IMR-90 (cell line): ENCODE measurements at regions not wholly inside any gene's neighbourhood (a gene's known extent, or its start where the extent isn't known, plus 50 kb on each side); places are given as distances from the start of the nearest gene placed in this dataset.

Experiments
- ATAC-seq: fragments of 200-7000 bp; cut with Tn5 transposase; 2 replicates; pipeline ENCODE4 v1.9.1; 2020; ENCODE audit warnings: low read depth, mild to moderate bottlenecking, moderate library complexity
- BruUV-seq: library from RNA; stranded (reverse); fragments of 400-500 nt; replicated peaks from 2 replicates; lab custom pipeline; 2021; lab: Mats Ljungman, UMichigan
- CTCF ChIA-PET: fragments of 300-600 bp; formaldehyde crosslinking; extraction: SDS; loops from one replicate; lab custom pipeline; 2021; ENCODE audit warnings: antibody characterized with exemption; lab: Yijun Ruan, JAX
- POLR2A ChIA-PET: fragments of 300-600 bp; sonication (Branson Sonifier 250); formaldehyde crosslinking; loops from one replicate; lab custom pipeline; 2022; ENCODE audit warnings: antibody characterized with exemption; ENCODE audit not compliant: unreplicated experiment; lab: Charles Lee
- DNase-seq: peaks from one replicate; pipeline ENCODE4 v3.0.0; 2013
- H2AFZ ChIP-seq: replicated peaks from 2 replicates; pipeline ENCODE3; 2013; ENCODE audit warnings: low read length, mild to moderate bottlenecking; ENCODE audit not compliant: poor library complexity
- H2AK5ac ChIP-seq: 2 replicates; pipeline ENCODE4 v1.6.1; 2013; ENCODE audit warnings: low read depth, low read length, inconsistent platforms
- H2AK9ac ChIP-seq: replicated peaks from 2 replicates; pipeline ENCODE3; 2013; ENCODE audit warnings: mild to moderate bottlenecking, low read depth, low read length, moderate library complexity; ENCODE audit not compliant: poor library complexity
- H2BK120ac ChIP-seq: 2 replicates; pipeline ENCODE4 v1.6.1; 2013; ENCODE audit warnings: low read depth, low read length, inconsistent platforms
- H2BK15ac ChIP-seq: 3 replicates; pipeline ENCODE4 v1.6.1; 2013; ENCODE audit warnings: low read depth, low read length, inconsistent platforms
- H2BK20ac ChIP-seq: 2 replicates; pipeline ENCODE4 v1.6.1; 2013; ENCODE audit warnings: low read depth, mild to moderate bottlenecking, inconsistent platforms, low read length, moderate library complexity
- H2BK5ac ChIP-seq: 2 replicates; pipeline ENCODE4 v1.6.1; 2013; ENCODE audit warnings: mild to moderate bottlenecking, low read depth, low read length, inconsistent platforms; ENCODE audit not compliant: poor library complexity, severe bottlenecking
- H3K14ac ChIP-seq: replicated peaks from 2 replicates; pipeline ENCODE4 v1.6.1; 2013; ENCODE audit warnings: low read depth, low read length, inconsistent platforms
- H3K18ac ChIP-seq: 2 replicates; pipeline ENCODE4 v1.6.1; 2013; ENCODE audit warnings: low read depth, low read length, control low read depth
- H3K23ac ChIP-seq: 2 replicates; pipeline ENCODE4 v1.6.1; 2013; ENCODE audit warnings: low read depth, low read length, inconsistent platforms
- H3K27ac ChIP-seq: 2 replicates; pipeline ENCODE4 v1.5.1; 2013; ENCODE audit warnings: mild to moderate bottlenecking, control low read depth, low read length; ENCODE audit not compliant: insufficient read depth
- H3K27me3 ChIP-seq: 2 replicates; pipeline ENCODE4 v1.6.1; 2013; ENCODE audit warnings: low read length; ENCODE audit not compliant: control insufficient read depth, insufficient read depth
- H3K36me3 ChIP-seq: 2 replicates; pipeline ENCODE4 v1.6.1; 2013; ENCODE audit warnings: low read length, mixed read lengths; ENCODE audit not compliant: control insufficient read depth, insufficient read depth
- H3K4ac ChIP-seq: 2 replicates; pipeline ENCODE4 v1.6.1; 2013; ENCODE audit warnings: low read depth, low read length, inconsistent platforms
- H3K4me1 ChIP-seq: 2 replicates; pipeline ENCODE4 v1.6.1; 2013; ENCODE audit warnings: low read length, mixed read lengths; ENCODE audit not compliant: control insufficient read depth, insufficient read depth
- H3K4me2 ChIP-seq: 2 replicates; pipeline ENCODE4 v1.6.1; 2013; ENCODE audit warnings: low read depth, mild to moderate bottlenecking, control low read depth, low read length, moderate library complexity
- H3K4me3 ChIP-seq: 2 replicates; pipeline ENCODE4 v1.5.1; 2013; ENCODE audit warnings: low read depth, mild to moderate bottlenecking, control low read depth, low read length, moderate library complexity; ENCODE audit not compliant: insufficient read depth
- H3K56ac ChIP-seq: 2 replicates; pipeline ENCODE4 v1.6.1; 2013; ENCODE audit warnings: low read length, inconsistent platforms; ENCODE audit not compliant: insufficient read depth; ENCODE audit errors: extremely low read depth
- H3K79me1 ChIP-seq, 2 experiments: 2 replicates each; pipeline ENCODE4 v1.6.1; 2013; ENCODE audit warnings: low read length in 2 of 2, inconsistent platforms in 1 of 2, low read depth in 1 of 2
- H3K9ac ChIP-seq: 2 replicates; pipeline ENCODE4 v1.6.1; 2013; ENCODE audit warnings: low read depth, low read length, control low read depth
- H3K9me1 ChIP-seq: 2 replicates; pipeline ENCODE4 v1.6.1; 2013; ENCODE audit warnings: low read length, inconsistent platforms; ENCODE audit not compliant: insufficient read depth
- H3K9me3 ChIP-seq: 2 replicates; pipeline ENCODE4 v1.6.1; 2013; ENCODE audit warnings: low read length; ENCODE audit not compliant: control insufficient read depth, insufficient read depth
- H4K20me1 ChIP-seq: 2 replicates; pipeline ENCODE4 v1.6.1; 2013; ENCODE audit warnings: low read length, inconsistent platforms; ENCODE audit not compliant: insufficient read depth
- H4K5ac ChIP-seq: 2 replicates; pipeline ENCODE4 v1.6.1; 2013; ENCODE audit warnings: mild to moderate bottlenecking, low read depth, low read length, control low read depth
- H4K8ac ChIP-seq, 2 experiments: 2 replicates each; pipeline ENCODE4 v1.6.1; 2013; ENCODE audit warnings: low read depth in 2 of 2, low read length in 2 of 2, control low read depth in 1 of 2, inconsistent platforms in 1 of 2
- H4K91ac ChIP-seq: 2 replicates; pipeline ENCODE4 v1.6.1; 2013; ENCODE audit warnings: low read depth, low read length, inconsistent platforms; ENCODE audit not compliant: insufficient read depth
- BHLHE40 ChIP-seq: fragments of 150-350 bp; IDR thresholded peaks from 2 replicates; pipeline ENCODE4 v1.6.1; 2016; ENCODE audit warnings: mild to moderate bottlenecking, low read depth, low read length
- CEBPB ChIP-seq: IDR thresholded peaks from 2 replicates; pipeline ENCODE4 v1.6.1; 2012; ENCODE audit warnings: low read depth, low read length, improper control_type of control experiment
- CHD1 ChIP-seq: IDR thresholded peaks from 2 replicates; pipeline ENCODE4 v1.6.1; 2012; ENCODE audit warnings: low read depth, low read length, improper control_type of control experiment
- FOS ChIP-seq: fragments of 150-350 bp; IDR thresholded peaks from 2 replicates; pipeline ENCODE4 v1.6.1; 2016; ENCODE audit warnings: low read depth, low read length
- MAFK ChIP-seq: IDR thresholded peaks from 2 replicates; pipeline ENCODE4 v1.6.1; 2012; ENCODE audit warnings: low read depth, low read length, improper control_type of control experiment
- MAZ ChIP-seq: IDR thresholded peaks from 2 replicates; pipeline ENCODE4 v1.6.1; 2012; ENCODE audit warnings: low read depth, mild to moderate bottlenecking, low read length, improper control_type of control experiment, moderate library complexity, borderline replicate concordance
- MXI1 ChIP-seq: IDR thresholded peaks from 2 replicates; pipeline ENCODE4 v1.6.1; 2012; ENCODE audit warnings: low read depth, mild to moderate bottlenecking, low read length, moderate library complexity, borderline replicate concordance
- NFE2L2 ChIP-seq: fragments of 150-350 bp; IDR thresholded peaks from 2 replicates; pipeline ENCODE4 v1.6.1; 2016; ENCODE audit warnings: low read depth, mild to moderate bottlenecking, low read length
- POLR2A ChIP-seq: IDR thresholded peaks from 2 replicates; pipeline ENCODE4 v1.6.1; 2012; ENCODE audit warnings: mild to moderate bottlenecking, low read depth, low read length
- RAD21 ChIP-seq: IDR thresholded peaks from 2 replicates; pipeline ENCODE4 v1.6.1; 2012; ENCODE audit warnings: low read length, improper control_type of control experiment
- RCOR1 ChIP-seq: IDR thresholded peaks from 2 replicates; pipeline ENCODE4 v1.6.1; 2012; ENCODE audit warnings: mild to moderate bottlenecking, low read length, improper control_type of control experiment; ENCODE audit not compliant: insufficient replicate concordance
- RFX5 ChIP-seq: IDR thresholded peaks from 2 replicates; pipeline ENCODE4 v1.8.0; 2012; ENCODE audit warnings: low read depth, mild to moderate bottlenecking, low read length, moderate library complexity
- SMC3 ChIP-seq: fragments of 150-350 bp; IDR thresholded peaks from 2 replicates; pipeline ENCODE4 v1.6.1; 2016; ENCODE audit warnings: low read depth, mild to moderate bottlenecking, antibody characterized with exemption, low read length, moderate library complexity
- WGBS, 2 experiments: methylation state at CpG; one replicate each; pipeline versions ENCODE4 v1.1.5 to v1.1.7; 2013; ENCODE audit warnings: missing lambda C conversion rate in 2 of 2; ENCODE audit not compliant: insufficient read length in 1 of 2; ENCODE audit errors: extremely low coverage in 2 of 2; 5-methylcytosine and 5-hydroxymethylcytosine counted together
- dilution Hi-C: fragments of 300-500 bp; cut with HindIII; formaldehyde crosslinking; loops from one replicate; pipeline ENCODE4 v1.14.3; 2018; ENCODE audit warnings: low sequenced_read_pairs; ENCODE audit not compliant: unreplicated experiment
- in situ Hi-C: fragments of 300-500 bp; cut with MboI; formaldehyde crosslinking; loops from 3 replicates; pipeline ENCODE4 v1.14.3; 2019; ENCODE audit warnings: low sequenced_read_pairs, inconsistent platforms, mixed read lengths
- intact Hi-C: fragments of 100-400 bp; cut with micrococcal nuclease; formaldehyde crosslinking; loops from 2 replicates; pipeline ENCODE4 v1.10.0; 2022
- TF ChIP-seq, protein P1 (sequence below): conservative IDR thresholded peaks from 2 replicates; pipeline ENCODE4 v1.5.1; 2012; ENCODE audit warnings: mild to moderate bottlenecking, low read depth, low read length, improper control_type of control experiment
- TF ChIP-seq, protein P2 (sequence below): fragments of 150-350 bp; IDR thresholded peaks from 2 replicates; pipeline ENCODE4 v1.6.1; 2016; ENCODE audit warnings: low read depth, mild to moderate bottlenecking, low read length, moderate library complexity, borderline replicate concordance
- TF ChIP-seq, protein P3 (sequence below): fragments of 150-350 bp; IDR thresholded peaks from 2 replicates; pipeline ENCODE4 v1.6.1; 2017; ENCODE audit warnings: mild to moderate bottlenecking, antibody characterized with exemption, low read length, low read depth

DNA sequence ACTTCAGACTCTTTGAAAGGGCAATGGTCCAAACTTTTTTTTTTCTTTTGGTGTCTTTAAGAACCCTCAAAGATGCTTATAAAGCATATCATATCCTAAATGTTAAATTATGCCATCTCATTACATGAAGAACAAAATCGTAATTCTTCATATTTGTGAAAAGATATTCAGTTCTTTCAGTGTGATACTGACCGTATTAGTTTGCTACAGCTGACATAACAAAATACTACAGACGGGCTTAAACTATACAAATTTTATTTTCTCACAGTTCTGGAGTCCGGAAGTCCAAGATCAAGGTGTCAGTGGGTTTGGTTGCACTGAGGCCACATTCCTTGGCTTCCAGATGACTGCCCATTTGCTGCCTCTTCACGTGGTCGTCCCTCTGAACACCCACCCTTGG, 1377.2 kb upstream of the ZEB2 start:
- H3K27ac ChIP-seq, result no peak overlapping the region
- H4K91ac ChIP-seq, result no peak overlapping the region
- ChIA-PET CTCF (no interaction called here), POLR2A (no interaction called here)
- no peak overlapping the region for H3K23ac ChIP-seq
- H3K56ac ChIP-seq, result no peak overlapping the region
- TF ChIP-seq NFE2L2 (no peak), RFX5 (no peak), RCOR1 (no peak), CHD1 (no peak), FOS (no peak), MAZ (no peak), CEBPB (no peak), MAFK (no peak), POLR2A (no peak), BHLHE40 (no peak), RAD21 (no peak), MXI1 (no peak), SMC3 (no peak)
- TF ChIP-seq, protein P1, sequence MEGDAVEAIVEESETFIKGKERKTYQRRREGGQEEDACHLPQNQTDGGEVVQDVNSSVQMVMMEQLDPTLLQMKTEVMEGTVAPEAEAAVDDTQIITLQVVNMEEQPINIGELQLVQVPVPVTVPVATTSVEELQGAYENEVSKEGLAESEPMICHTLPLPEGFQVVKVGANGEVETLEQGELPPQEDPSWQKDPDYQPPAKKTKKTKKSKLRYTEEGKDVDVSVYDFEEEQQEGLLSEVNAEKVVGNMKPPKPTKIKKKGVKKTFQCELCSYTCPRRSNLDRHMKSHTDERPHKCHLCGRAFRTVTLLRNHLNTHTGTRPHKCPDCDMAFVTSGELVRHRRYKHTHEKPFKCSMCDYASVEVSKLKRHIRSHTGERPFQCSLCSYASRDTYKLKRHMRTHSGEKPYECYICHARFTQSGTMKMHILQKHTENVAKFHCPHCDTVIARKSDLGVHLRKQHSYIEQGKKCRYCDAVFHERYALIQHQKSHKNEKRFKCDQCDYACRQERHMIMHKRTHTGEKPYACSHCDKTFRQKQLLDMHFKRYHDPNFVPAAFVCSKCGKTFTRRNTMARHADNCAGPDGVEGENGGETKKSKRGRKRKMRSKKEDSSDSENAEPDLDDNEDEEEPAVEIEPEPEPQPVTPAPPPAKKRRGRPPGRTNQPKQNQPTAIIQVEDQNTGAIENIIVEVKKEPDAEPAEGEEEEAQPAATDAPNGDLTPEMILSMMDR, result no peak
- TF ChIP-seq, protein P2, sequence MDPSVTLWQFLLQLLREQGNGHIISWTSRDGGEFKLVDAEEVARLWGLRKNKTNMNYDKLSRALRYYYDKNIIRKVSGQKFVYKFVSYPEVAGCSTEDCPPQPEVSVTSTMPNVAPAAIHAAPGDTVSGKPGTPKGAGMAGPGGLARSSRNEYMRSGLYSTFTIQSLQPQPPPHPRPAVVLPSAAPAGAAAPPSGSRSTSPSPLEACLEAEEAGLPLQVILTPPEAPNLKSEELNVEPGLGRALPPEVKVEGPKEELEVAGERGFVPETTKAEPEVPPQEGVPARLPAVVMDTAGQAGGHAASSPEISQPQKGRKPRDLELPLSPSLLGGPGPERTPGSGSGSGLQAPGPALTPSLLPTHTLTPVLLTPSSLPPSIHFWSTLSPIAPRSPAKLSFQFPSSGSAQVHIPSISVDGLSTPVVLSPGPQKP, result no peak
- TF ChIP-seq, protein P3, sequence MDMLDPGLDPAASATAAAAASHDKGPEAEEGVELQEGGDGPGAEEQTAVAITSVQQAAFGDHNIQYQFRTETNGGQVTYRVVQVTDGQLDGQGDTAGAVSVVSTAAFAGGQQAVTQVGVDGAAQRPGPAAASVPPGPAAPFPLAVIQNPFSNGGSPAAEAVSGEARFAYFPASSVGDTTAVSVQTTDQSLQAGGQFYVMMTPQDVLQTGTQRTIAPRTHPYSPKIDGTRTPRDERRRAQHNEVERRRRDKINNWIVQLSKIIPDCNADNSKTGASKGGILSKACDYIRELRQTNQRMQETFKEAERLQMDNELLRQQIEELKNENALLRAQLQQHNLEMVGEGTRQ, result no peak
- H2BK20ac ChIP-seq, result no peak overlapping the region
- no peak overlapping the region for H3K18ac ChIP-seq
- H3K36me3 ChIP-seq, result no peaks in the 10 kb centered on the region
- H4K8ac ChIP-seq, result no peak overlapping the region
- no peak overlapping the region for H4K5ac ChIP-seq
- no peak overlapping the region for H3K4me3 ChIP-seq
- dilution Hi-C loops, result no loop called here
- H4K20me1 ChIP-seq, result no peaks in the 10 kb centered on the region
- H3K4me1 ChIP-seq, result no peaks in the 10 kb centered on the region
- 87% methylated on average over 4 of the region's 6 CpGs; no CpG with 5 or more reads in 1 of the 2 experiments for WGBS, 2 experiments
- BruUV-seq, result no TSS peak
- no peak overlapping the region for H2AK9ac ChIP-seq
- in situ Hi-C loops, result no loop called here
- DNase-seq (no peak), ATAC-seq (no peak)
- peaks cover 2% of the 10 kb centered on the region; the same call in 1 of the 2 replicates for H3K9me3 ChIP-seq
- H3K9me1 ChIP-seq, result no peaks in the 10 kb centered on the region
- no peaks in the 10 kb centered on the region for H3K79me1 ChIP-seq
- no peaks in the 10 kb centered on the region for H3K27me3 ChIP-seq
- no peak overlapping the region for H3K4me2 ChIP-seq
- no peak overlapping the region for H2BK120ac ChIP-seq
- H3K14ac ChIP-seq, result no peak overlapping the region
- intact Hi-C loops, result no loop called here
- H3K9ac ChIP-seq, result no peak overlapping the region
- no peak overlapping the region for H2BK5ac ChIP-seq
- H2BK15ac ChIP-seq, result no peak overlapping the region
- H3K4ac ChIP-seq, result no peak overlapping the region
- H2AFZ ChIP-seq, result no peak overlapping the region
- no peak overlapping the region for H2AK5ac ChIP-seq
